NOMO-1 (cell line): ENCODE measurements at regions not wholly inside any gene's neighbourhood (a gene's known extent, or its start where the extent isn't known, plus 50 kb on each side); places are given as distances from the start of the nearest gene placed in this dataset.
"Not testable (repeated sequence)": the region's sequence is repeated elsewhere in the genome, so short reads cannot be mapped to it uniquely, and the experiment has no call there.

ENCODE experiments used
- DNase-seq, 2 experiments: peaks; one replicate each; lab custom pipeline; 2025; ENCODE audit not compliant: unreplicated experiment in 2 of 2; lab: John Stamatoyannopoulos, UW

DNA sequence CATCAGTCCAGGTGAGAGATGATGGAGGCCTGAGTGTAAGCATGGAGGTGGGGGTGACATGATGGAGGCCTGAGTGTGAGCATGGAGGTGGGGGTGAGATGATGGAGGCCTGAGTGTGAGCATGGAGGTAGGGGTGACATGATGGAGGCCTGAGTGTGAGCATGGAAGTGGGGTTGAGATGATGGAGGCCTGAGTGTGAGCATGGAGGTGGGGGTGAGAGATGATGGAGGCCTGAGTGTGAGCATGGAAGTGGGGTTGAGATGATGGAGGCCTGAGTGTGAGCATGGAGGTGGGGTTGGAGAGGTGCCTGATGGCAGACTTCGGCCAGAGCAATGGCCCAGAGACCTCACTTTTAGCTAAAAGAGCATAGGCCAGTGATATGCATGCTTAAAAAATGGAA, 269.9 kb upstream of the PLPP4 start:
- DNase-seq: not testable (repeated sequence)

DNA sequence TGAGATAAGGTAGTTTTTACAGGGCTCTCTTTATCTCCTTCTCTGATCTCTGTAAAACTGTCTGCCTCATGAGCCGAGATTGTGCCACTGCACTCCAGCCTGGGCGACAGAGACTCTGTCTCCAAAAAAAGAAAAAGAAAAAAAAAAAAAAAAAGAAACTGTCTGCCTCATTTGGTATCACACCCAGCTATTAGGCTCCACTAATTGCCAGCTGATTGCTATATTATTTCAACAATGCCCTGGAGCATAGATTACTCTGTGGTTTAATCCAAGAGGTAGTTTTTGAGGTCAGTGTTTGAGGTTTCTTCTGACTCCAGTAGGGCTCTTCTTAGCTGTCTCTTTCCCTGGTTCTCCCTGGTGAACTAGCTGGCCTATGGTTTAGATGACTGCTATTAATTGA, 268.1 kb upstream of the PLPP4 start:
- DNase-seq: no peak

DNA sequence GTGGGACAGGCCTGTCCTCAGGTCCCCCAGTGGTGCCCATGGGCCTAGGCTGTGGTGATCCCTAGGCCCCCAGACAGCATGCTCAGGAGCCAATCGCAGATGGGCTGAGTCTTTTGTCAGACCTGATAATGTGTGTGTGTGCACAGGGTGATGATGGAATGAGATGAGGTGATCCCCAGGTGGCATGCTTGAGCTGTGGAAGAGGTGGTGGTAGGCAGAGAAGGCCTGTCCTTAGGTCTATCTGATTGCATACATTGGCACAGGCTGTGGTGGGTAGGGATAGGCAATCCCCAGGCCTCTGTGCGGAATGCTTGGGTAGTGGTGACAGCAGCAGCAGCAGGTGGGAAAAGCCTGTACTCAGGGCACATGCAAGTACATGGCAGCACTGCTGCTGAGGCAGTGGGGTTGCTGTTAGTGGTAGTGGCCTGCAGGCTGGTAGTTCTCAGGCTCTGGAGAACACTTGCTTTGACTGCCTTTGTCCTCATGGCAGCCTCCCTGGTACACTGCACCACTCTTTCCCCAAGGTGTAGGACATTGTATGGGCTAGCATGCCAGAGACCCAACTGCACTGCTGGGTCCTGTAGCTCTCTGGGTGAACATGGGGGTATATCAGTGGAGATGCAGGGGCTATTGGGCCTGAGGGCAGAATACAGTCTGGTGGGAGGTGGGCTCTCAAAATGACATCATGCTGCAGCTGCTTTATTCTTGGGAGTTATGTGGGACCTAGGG, 260.9 kb upstream of the PLPP4 start:
- no peak for DNase-seq

DNA sequence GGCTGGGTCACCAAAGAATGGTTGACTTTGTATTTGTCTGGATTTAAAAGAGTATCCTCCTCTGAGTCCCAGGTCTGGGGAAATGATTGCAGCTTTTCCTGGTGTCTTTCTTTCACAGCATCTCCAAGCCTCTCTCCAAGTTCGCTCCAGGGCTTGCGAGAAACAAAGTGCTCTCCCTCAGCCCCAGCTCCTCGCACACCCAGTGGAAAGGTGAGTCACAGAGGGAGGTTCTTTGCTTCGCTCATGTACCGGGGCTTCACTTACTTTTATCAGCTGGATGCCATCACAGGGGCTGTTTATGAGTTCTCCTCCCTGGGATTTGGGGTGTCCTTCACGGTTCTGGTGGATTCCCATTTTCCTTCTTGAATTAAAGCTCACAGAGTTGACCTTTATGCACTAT, 252.2 kb upstream of the PLPP4 start:
- no peak for DNase-seq

DNA sequence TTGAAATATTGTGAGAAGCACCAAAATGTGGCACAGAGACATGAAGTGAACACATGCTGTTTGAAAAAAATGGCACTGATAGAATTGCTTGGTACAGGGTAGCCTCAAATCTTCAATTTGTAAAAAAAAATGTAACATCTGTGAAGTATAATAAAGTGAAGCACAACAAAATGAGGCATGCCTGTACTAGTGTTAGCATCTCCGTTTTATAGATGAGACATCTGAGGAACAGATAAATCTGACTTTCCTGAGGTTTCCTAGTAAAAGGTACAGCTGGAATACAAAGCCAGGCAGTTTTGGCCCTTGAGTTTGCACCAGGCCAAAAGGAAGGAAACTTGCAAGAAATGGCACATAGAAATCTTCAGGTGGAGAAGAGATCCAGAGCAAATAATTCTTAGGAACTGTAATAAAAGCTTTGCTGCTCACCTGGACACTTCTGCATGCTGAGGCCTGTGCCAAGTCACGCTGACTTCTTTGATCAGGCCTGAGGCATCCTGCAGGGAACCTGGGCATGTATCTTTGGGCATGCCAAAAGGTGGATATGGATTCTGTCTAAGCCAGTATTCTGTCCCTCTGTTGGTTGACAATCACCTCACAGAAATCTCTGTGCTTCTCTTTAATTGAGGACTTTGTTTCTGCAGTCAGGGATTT, 251.5 kb upstream of the PLPP4 start:
- DNase-seq: no peak

DNA sequence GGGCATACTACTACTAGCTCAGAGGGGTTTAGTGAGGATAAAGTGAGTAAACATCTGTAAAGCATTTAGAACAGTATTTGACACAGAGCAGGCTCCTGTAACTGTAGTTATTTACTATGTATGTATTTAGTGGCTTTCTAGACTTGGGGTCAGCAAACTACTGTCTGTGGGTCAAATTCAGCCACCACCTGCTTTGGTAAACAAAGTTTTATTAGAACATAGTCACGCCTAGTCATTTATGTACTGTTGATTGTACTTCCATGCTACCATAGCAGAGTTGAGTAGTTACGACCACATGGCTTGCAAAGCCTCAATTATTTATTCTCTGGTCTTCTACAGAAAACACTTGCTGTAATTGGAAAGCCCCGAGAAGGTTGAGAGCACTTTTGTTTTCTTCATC, 248.5 kb upstream of the PLPP4 start:
- DNase-seq: no peak

DNA sequence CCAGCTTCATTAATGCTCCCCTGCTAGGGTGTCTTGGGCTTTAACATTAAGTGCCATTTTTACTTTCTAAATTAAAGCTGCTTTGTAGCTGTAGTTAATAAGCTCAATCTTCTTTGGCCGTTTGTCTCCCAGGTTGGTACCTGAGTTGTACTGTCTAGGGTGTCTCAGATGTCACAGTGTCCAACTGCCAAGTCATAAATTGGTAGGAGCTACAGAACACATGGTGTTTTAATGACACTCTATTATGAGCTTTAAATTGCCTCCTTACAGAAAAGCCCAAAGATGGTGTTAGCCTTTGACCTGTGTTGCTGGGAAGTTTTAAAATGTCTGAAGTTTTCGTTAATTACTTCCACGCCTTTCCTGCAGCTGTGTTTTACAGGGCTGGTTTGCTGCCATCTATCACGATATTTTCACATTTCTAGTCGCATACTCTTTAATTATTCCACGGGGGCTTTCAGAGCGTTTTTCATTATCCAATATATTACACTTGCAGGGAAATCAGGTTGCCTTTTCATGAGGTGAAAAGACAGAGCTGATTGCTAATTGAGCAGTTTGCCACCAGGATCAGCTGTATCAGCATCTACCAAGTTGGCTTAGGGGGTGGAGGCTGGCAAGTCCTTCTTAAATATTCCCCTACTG, 247.8 kb upstream of the PLPP4 start:
- no peak for DNase-seq

DNA sequence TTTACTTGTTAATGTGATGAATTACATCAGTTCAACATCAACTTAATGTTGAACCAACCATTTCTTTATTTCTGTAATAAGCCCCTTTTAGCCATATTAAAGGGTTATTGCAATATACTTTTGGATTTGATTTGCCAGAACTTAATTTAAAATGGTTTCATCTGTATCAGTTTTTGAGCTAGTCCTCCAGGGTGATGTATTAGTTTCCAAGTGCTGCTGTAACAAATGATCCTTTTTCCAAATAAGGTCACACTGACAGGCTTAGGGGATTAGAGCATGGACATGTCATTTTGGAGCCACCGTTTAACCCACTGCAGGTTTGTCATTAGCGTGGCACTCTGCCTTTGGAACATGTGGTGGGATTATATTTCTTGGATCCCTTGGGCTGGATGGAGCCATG, 244.8 kb upstream of the PLPP4 start:
- DNase-seq: no peak

DNA sequence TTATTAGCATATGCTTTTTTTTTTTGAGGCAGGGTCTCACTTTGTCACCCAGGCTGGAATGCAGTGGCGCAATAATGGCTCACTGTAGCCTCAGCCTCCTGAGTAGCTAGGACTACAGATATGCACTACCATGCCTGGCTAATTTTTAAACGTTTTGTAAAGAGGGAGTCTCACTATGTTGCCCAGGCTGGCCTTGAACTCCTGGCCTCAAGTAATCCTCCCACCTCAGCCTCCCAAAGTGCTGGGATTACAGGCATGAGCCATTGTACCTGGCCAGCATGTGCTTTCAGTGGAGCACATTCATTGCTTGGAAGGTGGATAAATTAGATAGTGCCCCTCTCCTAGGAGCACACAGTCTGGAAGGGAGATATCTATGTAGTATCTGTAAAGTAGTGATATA, 243.7 kb upstream of the PLPP4 start:
- DNase-seq: not testable (repeated sequence)

DNA sequence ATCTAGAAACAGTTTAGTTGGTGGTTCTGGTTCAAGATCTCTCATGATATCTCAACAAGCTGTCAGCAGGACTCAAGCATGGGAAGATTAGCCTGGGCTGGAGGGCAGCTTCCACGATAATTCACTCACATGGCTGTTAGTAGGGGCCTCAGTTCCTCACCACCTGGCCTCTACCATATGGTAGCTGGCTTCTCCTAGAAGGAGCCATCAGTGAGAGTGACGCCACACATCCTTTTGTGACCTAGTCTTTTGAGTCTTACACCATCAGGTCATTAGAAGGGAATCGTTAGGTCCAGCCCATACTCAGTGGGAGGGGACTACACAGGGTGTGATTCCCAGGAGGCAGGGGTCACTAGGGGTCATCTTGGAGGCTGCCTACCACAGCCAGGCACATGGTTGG, 239.3 kb upstream of the PLPP4 start:
- DNase-seq: no peak

DNA sequence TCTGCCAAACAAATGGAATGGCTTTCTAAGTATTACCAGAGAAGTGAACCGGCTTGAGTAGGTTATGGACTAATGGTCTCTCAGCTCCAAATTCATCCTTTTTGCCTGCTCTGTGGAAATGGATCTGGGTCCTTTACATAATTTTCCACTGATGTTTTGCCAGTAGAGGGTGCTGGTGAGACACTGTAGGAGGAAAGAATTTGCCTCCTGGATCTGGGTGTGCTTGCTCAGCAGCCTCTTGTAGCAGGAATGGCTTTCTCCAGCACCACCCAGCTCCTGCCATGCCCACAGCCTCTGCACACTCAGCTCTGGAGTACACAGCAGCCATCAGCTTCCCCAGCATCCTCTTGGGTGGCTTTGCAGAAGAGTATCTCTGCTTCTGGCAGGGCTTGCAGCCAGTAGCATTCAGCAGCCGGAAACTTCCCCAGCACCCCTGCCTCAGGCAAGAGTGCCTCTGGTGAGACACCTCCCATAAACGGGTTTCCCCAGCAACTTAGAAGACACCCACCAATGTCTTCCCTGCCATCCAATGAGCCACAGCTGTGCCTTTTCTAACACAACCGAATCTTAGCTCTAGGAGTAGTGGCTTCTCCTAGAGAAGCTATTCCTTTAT, 235.0 kb upstream of the PLPP4 start:
- DNase-seq: peak; percentile 5 to 18

DNA sequence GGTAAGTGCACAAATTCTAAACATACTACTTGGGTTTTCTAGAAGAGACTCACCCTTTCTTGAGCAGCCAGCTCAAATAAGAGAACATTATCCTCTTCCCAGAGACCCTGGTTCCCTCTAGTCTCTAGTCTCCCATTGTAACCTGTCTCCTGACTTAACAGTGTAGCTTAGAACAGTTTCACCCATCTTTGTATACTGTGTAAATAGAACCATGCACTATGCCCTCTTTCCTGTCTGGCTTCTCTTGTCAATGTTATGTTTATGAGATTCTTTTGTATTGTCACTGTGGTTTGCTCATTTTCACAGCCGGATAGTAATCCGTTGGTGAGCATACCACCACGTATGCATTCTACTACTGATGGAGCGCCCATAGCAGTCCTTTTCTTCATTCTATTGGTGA, 227.4 kb upstream of the PLPP4 start:
- no peak for DNase-seq

DNA sequence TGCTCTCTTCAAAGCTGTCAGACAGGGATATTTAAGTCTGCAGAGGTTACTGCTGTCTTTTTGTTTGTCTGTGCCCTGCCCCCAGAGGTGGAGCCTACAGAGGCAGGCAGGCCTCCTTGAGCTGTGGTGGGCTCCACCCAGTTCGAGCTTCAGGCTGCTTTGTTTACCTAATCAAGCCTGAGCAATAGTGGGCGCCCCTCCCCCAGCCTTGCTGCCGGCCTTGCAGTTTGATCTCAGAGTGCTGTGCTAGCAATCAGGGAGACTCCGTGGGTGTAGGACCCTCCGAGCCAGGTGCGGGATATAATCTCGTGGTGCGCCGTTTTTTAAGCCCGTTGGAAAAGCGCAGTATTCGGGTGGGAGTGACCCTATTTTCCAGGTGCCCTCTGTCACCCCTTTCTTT, 217.3 kb upstream of the PLPP4 start:
- not testable (repeated sequence) for DNase-seq

DNA sequence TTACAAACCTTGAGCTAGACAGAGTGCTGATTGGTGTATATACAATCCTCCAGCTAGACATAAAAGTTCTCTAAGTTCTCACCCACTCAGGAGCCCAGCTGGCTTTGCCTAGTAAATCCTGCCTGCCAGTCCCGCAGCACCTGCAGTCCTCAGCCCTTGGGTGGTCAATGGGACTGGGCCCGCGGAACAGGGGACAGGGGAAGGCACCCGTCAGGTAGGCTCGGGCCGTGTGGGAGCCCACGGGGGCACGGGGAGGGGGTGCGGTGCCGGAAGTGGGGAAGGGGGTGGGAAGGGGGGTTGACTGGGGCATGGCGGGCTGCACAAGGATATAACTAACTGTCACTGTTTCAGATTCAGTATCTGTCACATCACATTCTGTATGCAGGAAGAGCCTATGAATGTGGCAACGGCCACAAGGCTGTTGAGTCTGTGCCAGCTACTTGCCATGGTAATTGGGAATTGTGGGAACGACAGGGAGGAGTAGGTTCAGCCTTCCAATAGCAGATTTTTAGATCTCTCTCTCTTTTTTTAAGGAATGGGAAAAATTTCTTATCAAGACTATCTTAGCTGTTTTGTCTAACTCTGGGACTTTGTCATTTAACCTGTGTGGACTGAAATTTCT, 205.1 kb upstream of the PLPP4 start:
- no peak for DNase-seq

DNA sequence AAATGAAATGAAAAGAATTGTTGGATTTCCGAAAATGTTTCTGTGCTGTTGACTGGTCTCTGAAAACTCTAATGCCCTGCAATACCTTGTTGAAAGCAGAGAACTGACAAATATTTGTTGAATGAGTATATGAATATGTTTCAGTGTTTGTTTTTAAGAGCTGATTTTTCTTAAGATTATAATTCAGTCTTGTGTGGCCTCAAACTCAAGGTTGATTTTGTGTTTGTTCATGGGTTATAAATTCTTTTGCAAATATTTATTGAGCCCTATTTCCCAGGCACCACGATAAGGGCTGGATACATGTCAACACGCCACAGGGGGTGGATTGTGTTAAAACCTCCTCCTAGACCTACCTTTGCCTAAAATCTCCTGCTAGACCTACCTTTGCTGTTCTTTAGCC, 203.9 kb upstream of the PLPP4 start:
- no peak for DNase-seq

DNA sequence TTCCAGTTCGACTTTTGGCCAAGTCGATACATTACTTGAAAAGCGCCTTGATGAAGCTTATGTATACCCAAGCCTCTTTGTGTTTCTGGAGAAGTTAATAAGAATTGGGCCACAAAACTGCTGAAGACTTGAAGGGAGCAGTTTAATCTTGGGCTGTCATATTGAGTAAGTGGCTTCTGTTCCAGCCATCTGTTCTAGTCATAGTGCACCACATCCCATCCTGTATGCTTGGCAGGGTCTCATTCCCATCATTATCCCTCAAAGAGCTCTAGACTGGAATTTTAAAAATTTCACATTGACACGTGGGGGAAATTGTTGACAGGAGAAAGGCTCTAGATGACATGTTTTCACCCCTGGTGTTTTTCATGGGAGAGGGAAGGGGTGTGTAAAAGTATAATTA, 196.6 kb upstream of the PLPP4 start:
- DNase-seq: no peak

DNA sequence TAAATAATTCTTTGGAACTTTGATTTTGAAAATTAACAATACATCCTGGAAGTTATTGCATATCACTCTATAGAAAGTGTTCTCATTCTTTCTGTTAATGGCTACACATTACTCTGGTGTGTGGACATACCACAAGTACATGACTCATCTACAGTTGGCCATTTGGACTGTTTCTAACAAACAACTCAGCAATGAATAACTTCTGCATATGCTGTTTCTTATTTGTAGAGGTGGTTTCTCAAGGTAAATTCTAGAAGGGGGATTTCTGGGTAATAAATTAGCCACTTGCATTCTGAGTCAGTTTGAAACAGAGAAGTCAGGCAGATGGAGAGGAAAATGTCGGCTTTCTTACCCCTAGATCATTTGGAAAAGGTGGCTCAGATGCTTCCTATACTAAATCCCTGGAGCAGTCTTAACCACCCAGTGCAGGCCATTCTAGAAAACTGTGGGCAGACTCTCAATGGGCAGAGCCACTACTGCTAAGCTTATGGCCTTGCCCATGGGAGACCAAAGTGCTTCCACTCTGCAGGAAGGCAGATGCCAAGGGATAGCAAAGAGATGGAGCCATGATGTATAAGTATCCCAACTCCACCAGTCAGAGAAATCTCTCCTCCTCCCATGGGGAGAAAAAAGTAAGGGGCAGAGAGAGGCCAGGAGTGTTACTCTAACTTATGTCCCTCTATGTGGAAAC, 194.0 kb upstream of the PLPP4 start:
- DNase-seq: no peak

DNA sequence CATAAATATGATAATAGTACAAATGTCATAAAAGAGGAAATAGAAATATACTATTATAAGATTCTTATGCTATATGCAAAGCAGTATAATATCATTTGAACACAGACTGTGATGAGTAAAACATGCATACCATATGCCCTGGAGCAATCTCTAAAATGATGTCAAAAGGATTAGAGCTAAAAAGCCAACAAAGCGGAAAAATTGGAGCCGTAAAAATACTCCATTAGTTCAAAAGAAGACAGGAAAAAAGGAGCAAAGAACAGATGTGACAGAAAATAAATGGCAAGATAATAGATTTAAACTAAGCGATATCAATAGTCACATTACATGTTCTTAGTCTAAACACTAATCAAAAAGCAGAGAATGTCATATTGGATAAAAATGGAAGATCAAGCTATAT, 191.0 kb upstream of the PLPP4 start:
- no peak for DNase-seq

DNA sequence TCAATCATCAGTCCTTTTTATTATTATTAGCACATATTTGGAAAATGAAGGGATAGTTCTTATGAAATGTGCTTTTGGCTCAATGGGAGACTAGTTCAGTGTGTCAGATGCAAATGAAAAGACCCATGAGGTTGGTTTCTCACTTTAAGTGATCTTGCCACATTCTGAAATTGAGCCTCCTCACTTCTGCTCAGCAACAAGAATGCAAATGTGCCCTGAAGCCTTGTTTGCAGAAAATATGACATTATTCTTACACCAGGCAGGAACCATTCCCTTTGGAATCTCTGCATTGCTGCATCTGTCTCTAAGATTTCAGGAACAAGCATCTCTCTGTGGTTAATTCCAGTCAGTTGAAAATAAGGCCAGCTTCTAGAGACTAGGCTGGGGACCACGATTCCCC, 186.1 kb upstream of the PLPP4 start:
- DNase-seq: no peak

DNA sequence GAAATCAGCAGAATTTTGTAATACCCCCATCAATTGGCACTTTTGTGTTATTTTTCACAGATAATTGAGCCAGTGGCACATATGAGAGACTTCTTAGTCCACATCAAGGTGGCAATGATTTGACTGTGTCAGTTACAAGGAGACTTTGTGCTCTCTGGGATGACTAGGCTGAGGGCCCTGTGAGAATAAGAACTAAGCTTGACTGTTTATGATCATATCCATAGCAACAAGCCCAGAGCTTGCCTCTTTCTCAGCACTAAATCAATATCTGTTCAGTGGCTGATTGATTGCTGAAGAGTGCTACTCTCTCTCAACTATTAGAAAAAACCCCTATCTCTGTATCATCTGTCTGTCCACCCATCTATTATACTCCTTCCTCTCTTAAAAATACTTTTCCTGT, 185.3 kb upstream of the PLPP4 start:
- DNase-seq: no peak

DNA sequence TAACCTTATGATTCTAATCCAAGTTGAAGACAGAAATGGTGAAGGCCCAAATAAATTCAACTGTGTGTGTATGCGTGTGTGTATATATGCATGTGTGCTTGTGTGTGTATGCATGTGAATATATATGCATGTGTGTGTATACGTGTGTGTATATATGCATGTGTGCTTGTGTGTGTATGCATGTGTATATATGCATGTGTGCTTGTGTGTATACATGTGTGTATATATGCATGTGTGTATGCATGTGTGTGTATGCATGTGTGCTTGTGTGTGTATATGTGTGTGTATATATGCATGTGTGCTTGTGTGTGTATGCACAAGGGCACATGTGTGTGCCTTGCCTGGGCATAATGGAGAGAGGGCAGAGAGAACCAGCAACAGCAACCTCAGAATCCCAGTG, 184.7 kb upstream of the PLPP4 start:
- DNase-seq: no peak
